H9 (cell line): ENCODE measurements at regions not wholly inside any gene's neighbourhood (a gene's known extent, or its start where the extent isn't known, plus 50 kb on each side); places are given as distances from the start of the nearest gene placed in this dataset.

Source experiments
- DNase-seq: peaks from one replicate; pipeline ENCODE4 v3.0.0-alpha.2; 2017
- H2AFZ ChIP-seq: one replicate; pipeline ENCODE4 v1.6.1; 2013; ENCODE audit warnings: mild to moderate bottlenecking, low read length, control low read depth, moderate library complexity
- H2AK5ac ChIP-seq: 2 replicates; pipeline ENCODE4 v1.6.1; 2013; ENCODE audit warnings: low read length, control low read depth, mixed read lengths; ENCODE audit not compliant: insufficient read length
- H2BK120ac ChIP-seq: one replicate; pipeline ENCODE4 v1.6.1; 2013; ENCODE audit warnings: low read depth, mild to moderate bottlenecking, low read length, control low read depth, inconsistent platforms; ENCODE audit not compliant: poor library complexity, severe bottlenecking
- H2BK12ac ChIP-seq: 2 replicates; pipeline ENCODE4 v1.6.1; 2013; ENCODE audit warnings: low read length, control low read depth, mixed read lengths, low read depth; ENCODE audit not compliant: insufficient read length
- H2BK15ac ChIP-seq: 2 replicates; pipeline ENCODE4 v1.6.1; 2013; ENCODE audit warnings: low read depth, low read length, control low read depth
- H2BK20ac ChIP-seq: one replicate; pipeline ENCODE4 v1.6.1; 2013; ENCODE audit warnings: low read depth, mild to moderate bottlenecking, low read length, control low read depth, inconsistent platforms; ENCODE audit not compliant: poor library complexity, severe bottlenecking
- H2BK5ac ChIP-seq: 2 replicates; pipeline ENCODE4 v1.6.1; 2013; ENCODE audit warnings: low read length, control low read depth, mixed read lengths; ENCODE audit not compliant: insufficient read length
- H3K14ac ChIP-seq: 2 replicates; pipeline ENCODE4 v1.6.1; 2013; ENCODE audit warnings: low read length, control low read depth; ENCODE audit not compliant: insufficient read depth
- H3K18ac ChIP-seq: 2 replicates; pipeline ENCODE4 v1.6.1; 2013; ENCODE audit warnings: low read depth, mild to moderate bottlenecking, mixed read lengths, low read length, control low read depth; ENCODE audit not compliant: insufficient read length
- H3K23ac ChIP-seq: 2 replicates; pipeline ENCODE4 v1.6.1; 2013; ENCODE audit warnings: low read length, control low read depth, mixed read lengths, low read depth; ENCODE audit not compliant: insufficient read length
- H3K23me2 ChIP-seq: 2 replicates; pipeline ENCODE4 v1.6.1; 2013; ENCODE audit warnings: low read depth, mild to moderate bottlenecking, mixed read lengths, low read length, control low read depth; ENCODE audit not compliant: insufficient read length, poor library complexity, severe bottlenecking
- H3K27ac ChIP-seq: 2 replicates; pipeline ENCODE4 v1.5.1; 2013; ENCODE audit warnings: low read length, control low read depth, mixed read lengths, low read depth; ENCODE audit not compliant: insufficient read length
- H3K27me3 ChIP-seq: 2 replicates; pipeline ENCODE4 v1.6.1; 2013; ENCODE audit warnings: low read length, control low read depth, inconsistent platforms; ENCODE audit not compliant: insufficient read depth
- H3K4ac ChIP-seq: 2 replicates; pipeline ENCODE4 v1.6.1; 2013; ENCODE audit warnings: low read depth, mild to moderate bottlenecking, control low read depth, inconsistent platforms, low read length, moderate library complexity
- H3K4me1 ChIP-seq: 2 replicates; pipeline ENCODE4 v1.6.1; 2013; ENCODE audit warnings: low read length, control low read depth, inconsistent platforms; ENCODE audit not compliant: insufficient read depth
- H3K4me2 ChIP-seq: 2 replicates; pipeline ENCODE4 v1.6.1; 2013; ENCODE audit warnings: low read length, control low read depth, mixed read lengths; ENCODE audit not compliant: insufficient read length, insufficient read depth
- H3K56ac ChIP-seq: 2 replicates; pipeline ENCODE4 v1.6.1; 2013; ENCODE audit warnings: low read depth, mild to moderate bottlenecking, mixed read lengths, low read length, control low read depth; ENCODE audit not compliant: insufficient read length
- H3K79me1 ChIP-seq: 2 replicates; pipeline ENCODE4 v1.6.1; 2013; ENCODE audit warnings: low read depth, mild to moderate bottlenecking, moderate library complexity, low read length, control low read depth, inconsistent platforms; ENCODE audit not compliant: insufficient read depth, poor library complexity, severe bottlenecking
- H3K79me2 ChIP-seq: 2 replicates; pipeline ENCODE4 v1.6.1; 2013; ENCODE audit warnings: low read length, control low read depth, inconsistent platforms; ENCODE audit not compliant: insufficient read depth
- H3K9ac ChIP-seq: 2 replicates; pipeline ENCODE4 v1.6.1; 2013; ENCODE audit warnings: low read length, control low read depth, mixed read lengths; ENCODE audit not compliant: insufficient read length; ENCODE audit errors: extremely low read depth
- H3K9me3 ChIP-seq: one replicate; pipeline ENCODE4 v1.6.1; 2013; ENCODE audit warnings: low read depth, low read length, inconsistent platforms; ENCODE audit not compliant: control insufficient read depth
- H3T11ph ChIP-seq: one replicate; pipeline ENCODE4 v1.6.1; 2013; ENCODE audit warnings: mild to moderate bottlenecking, low read length, control low read depth, inconsistent platforms
- H4K20me1 ChIP-seq: one replicate; pipeline ENCODE4 v1.6.1; 2013; ENCODE audit not compliant: control insufficient read depth, insufficient read length, insufficient read depth
- H4K5ac ChIP-seq: 2 replicates; pipeline ENCODE4 v1.6.1; 2013; ENCODE audit warnings: low read depth, mild to moderate bottlenecking, mixed read lengths, low read length, control low read depth; ENCODE audit not compliant: insufficient read length
- H4K8ac ChIP-seq: replicated peaks from 2 replicates; pipeline ENCODE4 v1.6.1; 2013; ENCODE audit warnings: low read length, control low read depth, mixed read lengths, low read depth; ENCODE audit not compliant: insufficient read length
- H4K91ac ChIP-seq: 2 replicates; pipeline ENCODE4 v1.6.1; 2013; ENCODE audit warnings: low read depth, mild to moderate bottlenecking, moderate library complexity, mixed read lengths, low read length, control low read depth; ENCODE audit not compliant: insufficient read length
- H3K27ac Mint-ChIP-seq, 3 experiments: 2 replicates in 2 of 3; 3 replicates in 1 of 3; pipeline ENCODE4 v1.8.0; 2020 to 2021; ENCODE audit warnings: mixed read lengths in 3 of 3, mild to moderate bottlenecking in 1 of 3, moderate library complexity in 1 of 3
- H3K27me3 Mint-ChIP-seq: 2 replicates; pipeline ENCODE4 v1.8.0; 2021; ENCODE audit warnings: low read depth, mild to moderate bottlenecking, moderate library complexity, mixed read lengths
- H3K36me3 Mint-ChIP-seq, 3 experiments: 2 replicates in 2 of 3; 3 replicates in 1 of 3; pipeline ENCODE4 v1.8.0; 2020 to 2021; ENCODE audit warnings: low read depth in 3 of 3, mixed read lengths in 3 of 3; ENCODE audit not compliant: insufficient read depth in 1 of 3
- H3K4me1 Mint-ChIP-seq, 2 experiments: 2 replicates each; pipeline ENCODE4 v1.8.0; 2020; ENCODE audit warnings: mixed read lengths in 2 of 2
- H3K4me3 Mint-ChIP-seq, 2 experiments: 2 replicates in 1 of 2; 3 replicates in 1 of 2; pipeline ENCODE4 v1.8.0; 2020 to 2021; ENCODE audit warnings: mild to moderate bottlenecking in 2 of 2, mixed read lengths in 2 of 2, moderate library complexity in 1 of 2
- H3K9me3 Mint-ChIP-seq, 2 experiments: 2 replicates in 1 of 2; 3 replicates in 1 of 2; pipeline ENCODE4 v1.8.0; 2020; ENCODE audit warnings: mild to moderate bottlenecking in 2 of 2, mixed read lengths in 2 of 2, moderate library complexity in 1 of 2
- CTCF ChIP-seq: fragments of 200-600 bp; sonication (generic); conservative IDR thresholded peaks from 3 replicates; pipeline ENCODE4 v1.8.0; 2021; ENCODE audit warnings: antibody characterized with exemption, mild to moderate bottlenecking
- WGBS: extraction: QIAGEN DNeasy Blood & Tissue Kit; methylation state at CpG from one replicate; pipeline ENCODE4 v1.1.7; 2013; ENCODE audit warnings: missing lambda C conversion rate, low lambda C conversion rate, mixed read lengths; ENCODE audit not compliant: insufficient read length; ENCODE audit errors: extremely low coverage; 5-methylcytosine and 5-hydroxymethylcytosine counted together

- Histone ChIP-seq H3K4me1 (peaks cover 2% of the 10 kb centered on the region; the same call in 1 of the 2 replicates), H2BK5ac (no peak overlapping the region), H3K9ac (no peak overlapping the region), H3K56ac (no peak overlapping the region), H4K8ac (no peak overlapping the region), H4K20me1 (no peaks in the 10 kb centered on the region), H4K5ac (no peak overlapping the region), H3K9me3 (no peaks in the 10 kb centered on the region), H2BK20ac (no peak overlapping the region), H3K27ac (no peak overlapping the region), H3K14ac (no peak overlapping the region), H3K4ac (no peak overlapping the region), H3K79me2 (no peaks in the 10 kb centered on the region), H4K91ac (no peak overlapping the region), H3K23me2 (no peaks in the 10 kb centered on the region), H2BK15ac (no peak overlapping the region), H2BK120ac (no peak overlapping the region), H3K23ac (no peak overlapping the region), H2AK5ac (no peak overlapping the region), H3K4me2 (no peak overlapping the region), H2BK12ac (no peak overlapping the region), H3K79me1 (no peaks in the 10 kb centered on the region), H3K18ac (no peak overlapping the region), H2AFZ (no peak overlapping the region), H3K27me3 (no peaks in the 10 kb centered on the region), H3T11ph (no peak overlapping the region)
- Mint-ChIP-seq H3K27ac (peak overlapping the region in 2 of 3 experiments; percentile 74 to 81; a peak in 3 of 7 replicates), H3K4me1 (peaks cover 16 to 21% of the 10 kb centered on the region in 2 experiments), H3K4me3 (no peak overlapping the region), H3K36me3 (peaks cover 7 to 35% (median 16%) of the 10 kb centered on the region in 3 experiments), H3K9me3 (peaks cover 25% of the 10 kb centered on the region in 2 experiments), H3K27me3 (no peaks in the 10 kb centered on the region; the same call in 1 of the 2 replicates)
- DNase-seq, result no peak
- no CpG with 5 or more reads among the region's 5 CpGs for WGBS
- no peak for TF ChIP-seq CTCF
Observed at GRCh38 chr1:208446271-208446691, 202.1 kb upstream of the PLXNA2 start.
